ENCODE measurements at regions not wholly inside any gene's neighbourhood (a gene's known extent, or its start where the extent isn't known, plus 50 kb on each side); places are given as distances from the start of the nearest gene placed in this dataset.
A peak's percentile ranks its signal among the peaks of the same experiment; 100 is the strongest.

GRCh38 chr1:58249388-58249736 is 297.2 kb downstream of the OMA1 start:
- TF ChIP-seq EZH2 (IDR thresholded peaks at IDR 0.05; ENCODE audit: insufficient read depth, poor library complexity, severe bottlenecking) (peak; percentile 48), EZH2phosphoT487 (IDR thresholded peaks at IDR 0.05; ENCODE audit: insufficient read depth, low read depth) (no peak)
